ENCODE measurements at regions not wholly inside any gene's neighbourhood (a gene's known extent, or its start where the extent isn't known, plus 50 kb on each side); places are given as distances from the start of the nearest gene placed in this dataset.

DNA sequence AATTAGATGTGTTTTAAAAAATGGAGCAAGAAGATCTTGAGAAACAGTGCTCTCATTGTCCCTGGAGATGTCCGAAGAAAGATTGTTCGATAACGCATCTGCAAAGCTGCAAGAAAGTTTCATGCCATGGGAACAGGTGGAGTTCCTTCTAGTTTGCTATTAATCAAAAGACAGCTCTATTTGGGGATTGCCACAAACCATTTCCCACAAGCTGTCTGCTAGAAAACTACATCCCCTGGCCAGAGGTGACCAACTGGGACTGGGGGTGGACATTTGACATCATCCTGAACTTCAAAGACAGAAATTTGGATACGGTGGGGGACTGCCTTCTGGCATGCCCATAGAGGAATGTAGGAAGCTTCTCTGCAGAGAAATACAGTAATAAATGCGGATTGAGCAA, 50.8 kb upstream of the OSMR start:
- TF ChIP-seq, protein P1, sequence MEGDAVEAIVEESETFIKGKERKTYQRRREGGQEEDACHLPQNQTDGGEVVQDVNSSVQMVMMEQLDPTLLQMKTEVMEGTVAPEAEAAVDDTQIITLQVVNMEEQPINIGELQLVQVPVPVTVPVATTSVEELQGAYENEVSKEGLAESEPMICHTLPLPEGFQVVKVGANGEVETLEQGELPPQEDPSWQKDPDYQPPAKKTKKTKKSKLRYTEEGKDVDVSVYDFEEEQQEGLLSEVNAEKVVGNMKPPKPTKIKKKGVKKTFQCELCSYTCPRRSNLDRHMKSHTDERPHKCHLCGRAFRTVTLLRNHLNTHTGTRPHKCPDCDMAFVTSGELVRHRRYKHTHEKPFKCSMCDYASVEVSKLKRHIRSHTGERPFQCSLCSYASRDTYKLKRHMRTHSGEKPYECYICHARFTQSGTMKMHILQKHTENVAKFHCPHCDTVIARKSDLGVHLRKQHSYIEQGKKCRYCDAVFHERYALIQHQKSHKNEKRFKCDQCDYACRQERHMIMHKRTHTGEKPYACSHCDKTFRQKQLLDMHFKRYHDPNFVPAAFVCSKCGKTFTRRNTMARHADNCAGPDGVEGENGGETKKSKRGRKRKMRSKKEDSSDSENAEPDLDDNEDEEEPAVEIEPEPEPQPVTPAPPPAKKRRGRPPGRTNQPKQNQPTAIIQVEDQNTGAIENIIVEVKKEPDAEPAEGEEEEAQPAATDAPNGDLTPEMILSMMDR (IDR thresholded peaks at IDR 0.05; ENCODE audit: low read depth, low read length, missing control alignments): no peak
- no peak for DNase-seq (ENCODE audit: extremely low read depth, low read depth)
- H3K4me3 ChIP-seq (replicated peaks; ENCODE audit: low read depth, low read length): no peak overlapping the region

DNA sequence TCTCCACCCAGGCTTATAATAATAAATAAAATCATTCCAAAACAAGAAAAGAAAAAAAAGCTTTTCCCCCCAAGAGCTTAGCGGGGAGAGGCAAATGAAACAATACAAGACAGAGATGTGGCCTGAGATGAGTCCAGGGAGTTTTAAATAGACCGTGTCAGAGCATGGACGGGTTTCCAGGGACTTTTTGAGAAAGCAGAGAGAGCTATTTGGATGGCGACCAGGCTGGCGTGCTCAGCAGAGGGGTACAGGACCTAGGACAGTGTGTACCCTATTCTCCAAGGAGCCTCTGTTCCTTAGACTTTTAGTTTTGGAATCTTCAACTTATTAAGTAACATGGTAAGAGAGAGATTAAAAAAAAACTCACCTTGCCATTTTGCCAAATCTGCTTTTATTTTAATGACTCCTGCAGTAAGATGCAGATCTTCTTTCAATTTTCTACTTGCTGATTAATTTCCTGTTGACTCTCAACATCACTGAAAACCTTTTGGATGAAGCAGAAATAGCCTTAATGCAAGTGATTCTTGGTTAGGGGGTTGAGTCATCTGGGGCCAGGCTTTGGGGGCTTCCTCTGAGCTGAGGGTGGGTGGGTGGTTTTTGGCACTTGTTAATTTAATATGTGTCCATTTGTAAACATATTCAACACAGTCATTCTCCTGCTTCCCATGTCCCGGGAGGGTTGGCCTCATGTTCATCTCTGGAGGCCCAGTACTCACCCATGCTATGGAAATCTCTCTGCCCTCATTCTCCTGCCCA, 49.6 kb upstream of the OSMR start:
- no peak overlapping the region for H3K4me3 ChIP-seq (replicated peaks; ENCODE audit: low read depth, low read length)
- no peak for DNase-seq (ENCODE audit: extremely low read depth, low read depth)
- TF ChIP-seq, protein P1 (IDR thresholded peaks at IDR 0.05; ENCODE audit: low read depth, low read length, missing control alignments): no peak
